Cardiac fibroblast (primary cell): ENCODE measurements at regions not wholly inside any gene's neighbourhood (a gene's known extent, or its start where the extent isn't known, plus 50 kb on each side); places are given as distances from the start of the nearest gene placed in this dataset.

Source experiments
- DNase-seq, 2 donors: peaks; one replicate each; pipeline versions ENCODE4 v3.0.0 to v3.0.0-alpha.2; 2010; ENCODE audit warnings: low read depth in 2 of 2
- H3K4me3 ChIP-seq, 2 donors: replicated peaks in 1 of 2; 1 replicate in 1 of 2; 2 replicates in 1 of 2; pipeline ENCODE4 v1.5.1; 2011; ENCODE audit warnings: low read depth in 2 of 2, low read length in 2 of 2, mild to moderate bottlenecking in 2 of 2, moderate library complexity in 1 of 2
- CTCF ChIP-seq: IDR thresholded peaks from one replicate; pipeline ENCODE4 v1.5.1; 2011; ENCODE audit warnings: low read depth, mild to moderate bottlenecking, low read length, inconsistent platforms

GRCh38 chr22:25403284-25403810, 161.1 kb upstream of the GRK3 start:
- peak overlapping the region; percentile 68 to 69 for H3K4me3 ChIP-seq
- TF ChIP-seq CTCF = no peak
- DNase-seq = peak in 1 of 2 donors; percentile 13

- peak; percentile 43 to 44 for DNase-seq
- peak overlapping the region; percentile 68 to 69 for H3K4me3 ChIP-seq
- TF ChIP-seq CTCF = no peak
Observed at GRCh38 chr22:25403811-25404471, 160.5 kb upstream of the GRK3 start.

- no peak for TF ChIP-seq CTCF
- DNase-seq = peak in 1 of 2 donors; percentile 8
Observed at GRCh38 chr22:25404556-25404927, 159.9 kb upstream of the GRK3 start.

GRCh38 chr22:25404928-25405816, 159.3 kb upstream of the GRK3 start:
- no peak for TF ChIP-seq CTCF
- peak overlapping the region; percentile 68 to 69 for H3K4me3 ChIP-seq
- peak; percentile 55 to 78 for DNase-seq

More at GRCh38 chr22:25404556-25404927, 159.9 kb upstream of the GRK3 start:
- peak overlapping the region; percentile 68 to 69 for H3K4me3 ChIP-seq

- H3K4me3 ChIP-seq = peak overlapping the region; percentile 65 to 68
- DNase-seq = no peak
Observed at GRCh38 chr22:25405841-25406509, 158.5 kb upstream of the GRK3 start.

More at GRCh38 chr22:25405841-25406509, 158.5 kb upstream of the GRK3 start:
- no peak for TF ChIP-seq CTCF
